NT2/D1 (cell line): ENCODE measurements at regions not wholly inside any gene's neighbourhood (a gene's known extent, or its start where the extent isn't known, plus 50 kb on each side); places are given as distances from the start of the nearest gene placed in this dataset.

Source experiments
- SUZ12 ChIP-seq: IDR thresholded peaks from 2 replicates; pipeline ENCODE4 v1.6.1; 2011; ENCODE audit not compliant: insufficient read length, insufficient read depth; ENCODE audit errors: extremely low read depth
- YY1 ChIP-seq: IDR thresholded peaks from 2 replicates; pipeline ENCODE4 v1.6.1; 2011; ENCODE audit not compliant: insufficient read length, insufficient read depth
- ZNF274 ChIP-seq: IDR thresholded peaks from 2 replicates; pipeline ENCODE4 v1.6.1; 2011; ENCODE audit warnings: mild to moderate bottlenecking, low read depth, low read length

DNA sequence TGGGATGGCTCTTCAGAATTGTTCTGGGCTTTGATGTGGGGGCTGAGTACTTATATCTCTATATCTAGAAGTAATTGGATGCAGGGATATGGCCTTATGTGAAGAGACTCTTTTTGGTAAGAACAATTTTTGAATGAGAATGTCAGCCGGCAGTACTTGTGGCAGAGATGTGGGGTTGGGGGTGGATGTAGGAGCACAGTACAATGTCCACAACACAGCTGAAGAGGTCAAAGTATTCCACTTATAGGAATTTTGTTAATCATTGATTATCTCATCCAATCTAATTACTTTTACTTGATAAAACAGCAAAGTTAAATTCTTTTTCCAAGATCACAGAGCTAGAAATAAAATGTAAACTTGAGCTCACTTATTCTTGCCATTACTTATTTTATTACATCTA, 391.4 kb downstream of the TEX13C start:
- TF ChIP-seq YY1: no peak
- no peak for TF ChIP-seq SUZ12
- TF ChIP-seq ZNF274: no peak
